ENCODE measurements at regions not wholly inside any gene's neighbourhood (a gene's known extent, or its start where the extent isn't known, plus 50 kb on each side); places are given as distances from the start of the nearest gene placed in this dataset.

DNA sequence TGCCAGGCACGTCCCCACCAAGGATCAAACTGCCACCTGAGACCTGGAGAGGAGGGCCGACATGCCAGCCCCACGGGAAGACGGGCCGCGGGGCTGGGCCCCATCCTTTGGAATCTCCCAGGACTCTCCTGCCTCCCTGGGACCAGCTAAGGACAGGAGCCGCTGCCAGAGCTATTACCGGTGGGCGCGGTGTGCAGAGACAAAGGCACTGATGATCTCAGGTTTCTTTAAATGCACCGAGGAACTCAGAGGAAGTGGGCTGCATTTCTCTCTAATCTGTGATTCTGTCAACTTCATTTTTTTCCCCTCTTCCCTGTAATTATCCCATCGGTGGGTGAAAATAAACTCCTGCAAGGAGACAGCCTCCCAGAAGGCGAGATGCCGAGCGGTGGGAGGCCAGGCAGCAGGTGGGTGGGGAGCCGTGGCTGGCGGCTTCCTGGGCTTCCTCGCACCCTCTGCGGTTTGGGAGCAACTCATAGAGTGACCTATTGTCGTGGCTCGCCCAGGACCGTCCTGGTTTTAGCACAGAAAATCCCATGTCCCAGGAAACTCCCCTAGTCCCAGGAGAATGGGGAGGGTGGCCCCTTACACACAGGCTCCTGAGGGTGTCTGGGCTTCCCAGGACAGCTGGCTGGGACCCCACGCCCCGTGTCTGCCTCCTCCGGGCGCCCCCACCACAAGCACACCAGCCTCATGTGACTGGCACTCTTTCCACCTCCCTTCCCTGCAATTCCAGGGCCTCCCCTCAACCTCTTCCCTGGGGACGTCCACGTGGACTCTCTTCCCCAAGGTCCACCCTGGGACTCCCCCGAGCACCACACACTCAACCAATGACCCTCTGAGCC is 62.3 kb upstream of the ADRA2C start:
- no peak overlapping the region for H3K4me3 Mint-ChIP-seq
- intact Hi-C loops (cut with micrococcal nuclease) = no loop called here
- ChIA-PET CTCF (no interaction called here), POLR2A (no interaction called here)
- peaks cover 2 to 29% (median 24%) of the 10 kb centered on the region in 5 donors for H3K27me3 Mint-ChIP-seq
- H3K4me1 Mint-ChIP-seq = no peaks in the 10 kb centered on the region
- DNase-seq (no peak), ATAC-seq (no peak)
- no peaks in the 10 kb centered on the region for H3K9me3 Mint-ChIP-seq
- Histone ChIP-seq H3K36me3 (ENCODE audit: control insufficient read depth in 2 of 3, insufficient read depth in 3 of 3, low read length in 3 of 3) (no peaks in the 10 kb centered on the region), H3K4me3 (ENCODE audit: low read length) (no peak overlapping the region), H3K27me3 (ENCODE audit: control insufficient read depth in 2 of 2, insufficient read depth in 2 of 2, low read length in 2 of 2) (no peaks in the 10 kb centered on the region), H3K27ac (ENCODE audit: low read depth, low read length) (no peak overlapping the region), H3K4me1 (ENCODE audit: control insufficient read depth in 2 of 2, insufficient read depth in 2 of 2, low read length in 2 of 2) (no peaks in the 10 kb centered on the region), H3K9me3 (ENCODE audit: control insufficient read depth in 2 of 3, low read length in 3 of 3) (no peaks in the 10 kb centered on the region)
- peaks cover 0 to 1% (median 0%) of the 10 kb centered on the region in 5 donors for H3K36me3 Mint-ChIP-seq
- no peak overlapping the region for H3K27ac Mint-ChIP-seq

DNA sequence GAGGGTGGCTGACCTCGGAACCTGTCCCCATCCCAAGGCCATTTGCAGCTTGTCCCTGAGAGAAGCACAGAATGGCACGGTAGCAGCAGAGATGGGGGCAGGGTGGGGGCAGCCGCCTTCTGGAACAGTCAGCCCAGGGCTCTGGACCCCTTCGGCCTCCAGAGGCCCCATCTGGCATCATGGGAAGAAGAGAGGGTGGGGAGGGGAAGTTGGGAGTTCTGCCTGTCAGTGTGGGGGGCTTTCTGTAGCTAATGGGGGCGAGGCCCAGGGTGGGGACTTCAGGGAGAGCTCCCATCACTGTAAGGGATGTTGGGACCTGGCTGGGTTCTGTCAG is 62.9 kb upstream of the ADRA2C start:
- peaks cover 0 to 5% (median 0%) of the 10 kb centered on the region in 11 donors for H3K9me3 Mint-ChIP-seq
- no peak overlapping the region for H3K4me3 ChIP-seq (ENCODE audit: low read length)
- H3K4me1 ChIP-seq (ENCODE audit: control insufficient read depth in 2 of 2, insufficient read depth in 2 of 2, low read length in 2 of 2) = no peaks in the 10 kb centered on the region
- peaks cover 0 to 7% (median 0%) of the 10 kb centered on the region in 5 donors for H3K36me3 Mint-ChIP-seq
- POLR2A ChIA-PET = no interaction called here
- intact Hi-C loops (cut with micrococcal nuclease) = no loop called here
- no peaks in the 10 kb centered on the region for H3K27me3 ChIP-seq (ENCODE audit: control insufficient read depth in 2 of 2, insufficient read depth in 2 of 2, low read length in 2 of 2)
- CTCF ChIA-PET = no interaction called here
- H3K27me3 Mint-ChIP-seq = peaks cover 2 to 34% (median 30%) of the 10 kb centered on the region in 5 donors
- ATAC-seq = no peak
- H3K9me3 ChIP-seq (ENCODE audit: control insufficient read depth in 2 of 3, low read length in 3 of 3) = no peaks in the 10 kb centered on the region
- H3K27ac Mint-ChIP-seq = no peak overlapping the region
- H3K4me3 Mint-ChIP-seq = no peak overlapping the region
- H3K27ac ChIP-seq (ENCODE audit: low read depth, low read length) = no peak overlapping the region
- DNase-seq = no peak
- no peaks in the 10 kb centered on the region for H3K4me1 Mint-ChIP-seq
- no peaks in the 10 kb centered on the region for H3K36me3 ChIP-seq (ENCODE audit: control insufficient read depth in 2 of 3, insufficient read depth in 3 of 3, low read length in 3 of 3)

DNA sequence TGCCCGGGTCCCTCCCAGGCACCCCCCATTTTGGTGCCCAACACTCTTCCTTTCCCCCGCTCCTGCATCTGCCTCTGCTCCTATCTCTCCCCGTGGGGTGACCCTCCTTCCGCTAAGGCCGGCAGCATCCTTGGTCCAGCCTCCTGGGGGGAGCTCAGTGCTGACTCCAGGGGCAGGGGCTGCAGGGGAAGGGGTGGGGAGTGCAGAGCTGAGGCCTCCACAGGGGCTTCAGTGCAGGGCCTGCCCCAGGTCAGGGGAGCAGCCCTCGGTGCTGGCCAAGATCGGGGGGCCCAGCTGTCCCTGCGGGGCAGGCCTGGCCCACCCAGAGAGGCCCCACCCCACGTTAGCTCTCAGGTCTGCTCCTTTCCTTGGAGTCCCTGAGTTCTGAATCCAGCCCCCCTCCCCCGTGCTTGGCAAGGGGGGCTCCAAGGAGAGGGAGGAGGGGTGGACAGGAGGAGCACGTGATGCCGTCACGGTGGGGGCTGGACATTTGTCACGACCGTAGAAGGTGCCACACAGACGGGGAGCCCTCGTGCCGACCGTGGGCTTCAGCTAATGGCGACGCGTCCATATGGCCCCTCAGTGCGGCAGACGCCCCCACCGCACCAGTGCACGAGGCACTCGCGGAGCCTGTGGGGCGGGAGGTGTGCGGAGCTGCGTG is 63.5 kb upstream of the ADRA2C start:
- ChIA-PET POLR2A (no interaction called here), CTCF (no interaction called here)
- no peaks in the 10 kb centered on the region for H3K4me1 Mint-ChIP-seq
- Histone ChIP-seq H3K4me1 (ENCODE audit: control insufficient read depth in 2 of 2, insufficient read depth in 2 of 2, low read length in 2 of 2) (no peaks in the 10 kb centered on the region), H3K9me3 (ENCODE audit: control insufficient read depth in 2 of 3, low read length in 3 of 3) (no peaks in the 10 kb centered on the region), H3K36me3 (ENCODE audit: control insufficient read depth in 2 of 3, insufficient read depth in 3 of 3, low read length in 3 of 3) (no peaks in the 10 kb centered on the region), H3K4me3 (ENCODE audit: low read length) (no peak overlapping the region), H3K27ac (ENCODE audit: low read depth, low read length) (no peak overlapping the region), H3K27me3 (ENCODE audit: control insufficient read depth in 2 of 2, insufficient read depth in 2 of 2, low read length in 2 of 2) (no peaks in the 10 kb centered on the region)
- DNase-seq = no peak
- intact Hi-C loops (cut with micrococcal nuclease) = no loop called here
- H3K36me3 Mint-ChIP-seq = peaks cover 0 to 9% (median 0%) of the 10 kb centered on the region in 5 donors
- peaks cover 2 to 35% (median 30%) of the 10 kb centered on the region in 5 donors for H3K27me3 Mint-ChIP-seq
- H3K9me3 Mint-ChIP-seq = peaks cover 0 to 8% (median 0%) of the 10 kb centered on the region in 11 donors
- no peak overlapping the region for H3K4me3 Mint-ChIP-seq
- ATAC-seq = no peak
- no peak overlapping the region for H3K27ac Mint-ChIP-seq

DNA sequence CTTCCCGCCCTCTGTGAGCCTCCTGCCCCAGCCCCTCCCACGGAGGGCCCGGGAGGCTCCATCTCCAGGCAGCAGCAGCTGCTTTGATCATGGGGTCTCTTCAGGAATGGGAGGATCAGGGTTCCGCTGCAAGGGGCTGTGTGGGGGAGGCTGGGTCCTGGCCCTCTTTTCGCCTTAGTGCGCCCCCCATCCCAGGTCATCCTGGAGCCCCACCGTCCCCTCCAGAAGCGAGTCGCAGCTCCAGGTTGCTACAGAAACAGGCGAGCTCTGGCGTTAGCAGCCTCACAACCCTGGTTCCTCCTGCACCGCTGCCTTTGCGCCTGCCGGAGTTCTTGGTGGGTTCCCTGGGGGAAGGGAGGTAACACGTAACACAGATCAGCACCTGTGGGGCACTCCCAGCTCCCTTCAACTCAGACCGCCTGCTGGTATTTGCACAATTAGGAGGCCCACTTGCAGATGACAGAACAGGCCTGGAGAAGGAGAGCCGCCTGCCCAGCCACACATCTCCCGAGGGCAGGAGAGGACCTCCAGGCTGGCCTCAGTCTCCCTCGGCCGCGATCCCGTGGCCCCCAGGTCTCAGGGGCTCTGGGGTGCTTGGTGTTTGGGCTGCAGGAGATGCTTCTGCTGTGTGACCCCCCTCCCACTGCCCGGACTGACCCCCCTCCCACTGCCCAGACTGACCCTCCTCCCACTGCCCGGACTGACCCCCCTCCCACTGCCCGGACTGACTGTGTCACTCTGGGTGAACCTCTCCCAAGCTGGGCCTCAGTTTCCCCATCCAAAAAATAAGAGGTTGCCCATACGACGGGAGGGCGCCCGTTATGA is 64.2 kb upstream of the ADRA2C start:
- peaks cover 0 to 9% (median 0%) of the 10 kb centered on the region in 5 donors for H3K36me3 Mint-ChIP-seq
- POLR2A ChIA-PET = no interaction called here
- Histone ChIP-seq H3K4me3 (ENCODE audit: low read length) (no peak overlapping the region), H3K9me3 (ENCODE audit: control insufficient read depth in 2 of 3, low read length in 3 of 3) (peaks cover 0 to 6% (median 0%) of the 10 kb centered on the region in 3 experiments), H3K36me3 (ENCODE audit: control insufficient read depth in 2 of 3, insufficient read depth in 3 of 3, low read length in 3 of 3) (no peaks in the 10 kb centered on the region), H3K27ac (ENCODE audit: low read depth, low read length) (no peak overlapping the region), H3K4me1 (ENCODE audit: control insufficient read depth in 2 of 2, insufficient read depth in 2 of 2, low read length in 2 of 2) (no peaks in the 10 kb centered on the region), H3K27me3 (ENCODE audit: control insufficient read depth in 2 of 2, insufficient read depth in 2 of 2, low read length in 2 of 2) (no peaks in the 10 kb centered on the region)
- DNase-seq (no peak), ATAC-seq (no peak)
- CTCF ChIA-PET = no interaction called here
- H3K27me3 Mint-ChIP-seq = peaks cover 2 to 39% (median 29%) of the 10 kb centered on the region in 5 donors
- no peaks in the 10 kb centered on the region for H3K4me1 Mint-ChIP-seq
- no peak overlapping the region for H3K27ac Mint-ChIP-seq
- H3K4me3 Mint-ChIP-seq = no peak overlapping the region
- H3K9me3 Mint-ChIP-seq = peaks cover 7 to 16% (median 7%) of the 10 kb centered on the region in 11 donors
- intact Hi-C loops (cut with micrococcal nuclease) = no loop called here

DNA sequence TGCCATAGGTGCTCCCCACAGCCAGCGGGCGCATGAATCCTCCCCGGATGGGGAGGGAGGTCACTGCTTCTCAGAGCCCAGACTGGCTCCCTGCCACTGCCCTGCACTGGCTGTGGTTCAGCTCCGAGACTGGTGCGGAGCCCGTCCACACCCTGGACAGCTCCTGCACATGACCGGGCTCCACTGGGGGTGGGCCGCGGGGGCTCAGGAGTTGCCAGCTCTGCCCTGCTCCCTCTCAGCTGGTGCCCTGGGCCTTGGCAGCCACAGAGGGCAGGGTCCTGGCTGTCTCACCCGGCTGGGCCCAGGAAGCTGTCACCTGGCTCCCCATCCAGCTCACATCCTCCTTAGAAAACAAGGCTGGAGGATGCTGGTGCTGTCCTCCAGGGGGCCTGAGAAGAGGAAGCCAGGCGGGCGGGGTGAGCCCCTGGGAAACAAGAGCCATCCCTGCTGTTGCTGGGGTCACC is 64.9 kb upstream of the ADRA2C start:
- no peak overlapping the region for H3K4me3 ChIP-seq (ENCODE audit: low read length)
- Mint-ChIP-seq H3K4me1 (no peaks in the 10 kb centered on the region), H3K36me3 (peaks cover 0 to 9% (median 0%) of the 10 kb centered on the region in 5 donors), H3K4me3 (no peak overlapping the region), H3K27me3 (peaks cover 2 to 43% (median 32%) of the 10 kb centered on the region in 5 donors), H3K27ac (no peak overlapping the region), H3K9me3 (peaks cover 8 to 22% (median 12%) of the 10 kb centered on the region in 11 donors)
- no peaks in the 10 kb centered on the region for H3K27me3 ChIP-seq (ENCODE audit: control insufficient read depth in 2 of 2, insufficient read depth in 2 of 2, low read length in 2 of 2)
- ChIA-PET POLR2A (no interaction called here), CTCF (no interaction called here)
- intact Hi-C loops (cut with micrococcal nuclease) = no loop called here
- no peak overlapping the region for H3K27ac ChIP-seq (ENCODE audit: low read depth, low read length)
- no peak for ATAC-seq
- no peaks in the 10 kb centered on the region for H3K4me1 ChIP-seq (ENCODE audit: control insufficient read depth in 2 of 2, insufficient read depth in 2 of 2, low read length in 2 of 2)
- H3K36me3 ChIP-seq (ENCODE audit: control insufficient read depth in 2 of 3, insufficient read depth in 3 of 3, low read length in 3 of 3) = no peaks in the 10 kb centered on the region
- DNase-seq = no peak
- peaks cover 0 to 7% (median 0%) of the 10 kb centered on the region in 3 experiments for H3K9me3 ChIP-seq (ENCODE audit: control insufficient read depth in 2 of 3, low read length in 3 of 3)

DNA sequence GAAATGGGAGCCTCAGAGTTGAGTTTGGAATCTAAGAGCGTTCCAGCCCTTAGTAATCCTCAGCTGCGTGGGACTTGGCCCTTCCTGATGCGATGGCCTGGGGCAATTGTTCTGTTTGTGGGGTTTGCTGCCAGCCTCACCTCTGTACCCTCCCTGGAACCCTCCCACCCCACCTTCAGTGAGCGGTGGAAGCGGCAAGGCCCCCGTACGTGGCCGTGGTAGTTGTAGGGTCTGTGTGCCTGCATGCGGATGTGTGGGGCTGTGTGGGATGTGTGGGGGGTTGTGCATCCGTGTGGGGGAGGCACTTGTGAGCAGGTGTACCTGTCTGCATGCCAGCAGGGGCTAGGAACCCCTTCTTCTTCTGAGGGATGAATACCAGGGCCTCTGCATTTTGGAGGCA is 65.4 kb upstream of the ADRA2C start:
- Histone ChIP-seq H3K4me1 (ENCODE audit: control insufficient read depth in 2 of 2, insufficient read depth in 2 of 2, low read length in 2 of 2) (no peaks in the 10 kb centered on the region), H3K27me3 (ENCODE audit: control insufficient read depth in 2 of 2, insufficient read depth in 2 of 2, low read length in 2 of 2) (no peaks in the 10 kb centered on the region), H3K27ac (ENCODE audit: low read depth, low read length) (no peak overlapping the region), H3K36me3 (ENCODE audit: control insufficient read depth in 2 of 3, insufficient read depth in 3 of 3, low read length in 3 of 3) (no peaks in the 10 kb centered on the region), H3K4me3 (ENCODE audit: low read length) (no peak overlapping the region), H3K9me3 (ENCODE audit: control insufficient read depth in 2 of 3, low read length in 3 of 3) (peaks cover 0 to 7% (median 0%) of the 10 kb centered on the region in 3 experiments)
- no peak for ATAC-seq
- Mint-ChIP-seq H3K27ac (no peak overlapping the region), H3K4me3 (no peak overlapping the region), H3K27me3 (peaks cover 2 to 43% (median 33%) of the 10 kb centered on the region in 5 donors), H3K4me1 (no peaks in the 10 kb centered on the region), H3K36me3 (peaks cover 0 to 9% (median 0%) of the 10 kb centered on the region in 5 donors), H3K9me3 (peaks cover 8 to 25% (median 12%) of the 10 kb centered on the region in 11 donors)
- no peak for DNase-seq
- intact Hi-C loops (cut with micrococcal nuclease) = no loop called here
- CTCF ChIA-PET = no interaction called here
- POLR2A ChIA-PET = no interaction called here

Measured in naive thymus-derived CD4-positive, alpha-beta T cell (primary cell).